Activated CD4-positive, alpha-beta T cell treated with anti-CD3 and anti-CD28 coated beads, Interleukin-10, Interleukin-2, amounts not matched to agents 100 ng/mL and 50 ng/mL, durations not matched to agents 16 hours and 8 hours (primary cell): ENCODE measurements at regions not wholly inside any gene's neighbourhood (a gene's known extent, or its start where the extent isn't known, plus 50 kb on each side); places are given as distances from the start of the nearest gene placed in this dataset.

Experiments
- DNase-seq: peaks from one replicate; pipeline ENCODE4 v3.0.0-alpha.2; 2020

- DNase-seq: no peak
Measured at GRCh38 chr3:124453189-124453588, 277.1 kb upstream of the UMPS start.

GRCh38 chr3:124455891-124456290, 274.4 kb upstream of the UMPS start:
- no peak for DNase-seq

DNA sequence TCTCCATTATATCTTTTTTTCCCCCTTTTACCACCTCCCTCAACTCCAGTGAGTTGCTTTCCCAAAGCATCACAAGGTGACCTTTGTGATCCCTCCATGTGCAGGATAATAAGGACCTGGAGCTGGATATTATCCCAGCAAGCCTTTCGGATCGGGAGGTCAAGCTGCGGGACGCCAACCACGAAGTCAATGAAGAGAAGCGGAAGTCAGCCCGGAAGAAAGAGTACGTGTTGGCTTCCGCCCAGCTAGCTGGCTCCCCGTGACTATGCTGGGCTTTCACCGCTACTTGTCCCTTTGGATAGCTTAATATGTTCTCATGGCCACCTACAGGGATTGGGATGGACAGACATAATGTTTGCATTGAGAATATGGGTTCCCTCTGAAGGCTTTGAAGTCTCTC, 273.7 kb upstream of the UMPS start:
- no peak for DNase-seq

DNA sequence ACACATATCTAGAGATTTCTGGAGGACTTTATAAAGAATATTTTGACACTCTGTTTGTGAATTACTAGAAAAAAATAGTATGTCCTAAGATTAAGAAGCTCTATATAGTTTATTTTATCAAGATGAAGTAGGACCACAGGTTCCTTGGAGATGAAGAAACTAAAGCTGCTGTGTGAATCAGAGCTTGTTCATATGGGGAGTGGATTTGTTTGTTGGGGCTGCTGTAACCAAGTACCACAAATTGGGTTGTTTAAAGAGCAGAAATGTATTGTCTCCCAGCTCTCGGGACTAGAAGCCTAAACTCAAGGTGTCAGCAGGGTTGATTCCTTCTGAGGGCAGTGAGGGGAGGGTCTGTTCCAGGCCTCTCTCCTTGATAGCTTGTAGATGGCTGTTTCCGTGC, 270.6 kb upstream of the UMPS start:
- no peak for DNase-seq

GRCh38 chr3:124461126-124461525, 269.1 kb upstream of the UMPS start:
- no peak for DNase-seq

DNA sequence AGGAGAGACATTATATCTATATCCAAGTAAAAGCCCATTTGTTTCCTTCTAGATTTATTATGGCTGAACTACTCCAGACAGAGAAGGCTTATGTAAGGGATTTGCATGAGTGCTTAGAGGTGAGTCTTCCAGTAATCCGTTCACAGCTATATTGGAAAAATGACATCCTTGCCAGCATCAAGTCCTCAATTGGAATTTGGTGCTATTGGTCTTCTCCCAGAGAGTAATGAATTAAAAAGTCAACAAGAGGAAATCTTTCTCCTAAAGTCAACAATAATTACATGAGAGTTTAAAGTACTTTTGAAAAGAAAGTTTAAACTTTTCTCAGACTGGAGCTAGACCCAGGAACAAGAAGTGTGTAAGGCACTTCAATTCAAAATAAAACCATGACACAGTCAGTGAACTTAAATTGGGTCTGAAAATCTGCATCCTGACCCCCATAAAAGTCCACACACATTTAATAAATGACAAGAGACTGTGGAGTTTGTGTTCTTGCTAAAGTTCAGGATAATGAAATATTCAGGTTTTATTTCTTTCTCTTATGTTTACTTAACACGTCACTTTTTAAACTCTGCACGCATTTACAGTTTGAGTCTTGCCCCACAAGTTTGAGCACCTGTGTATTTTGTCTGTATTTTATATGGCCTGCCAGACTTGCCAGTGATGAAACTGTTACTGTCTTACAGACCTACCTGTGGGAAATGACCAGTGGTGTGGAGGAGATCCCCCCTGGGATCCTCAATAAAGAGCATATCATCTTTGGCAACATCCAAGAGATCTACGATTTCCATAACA, 268.2 kb upstream of the UMPS start:
- no peak for DNase-seq

- DNase-seq: no peak
Measured at GRCh38 chr3:124463234-124463633, 267.0 kb upstream of the UMPS start.

- DNase-seq: peak; percentile 50
Measured at GRCh38 chr3:124467980-124468902, 262.0 kb upstream of the UMPS start.

- DNase-seq: no peak
Measured at GRCh38 chr3:124469555-124469954, 260.7 kb upstream of the UMPS start.

DNA sequence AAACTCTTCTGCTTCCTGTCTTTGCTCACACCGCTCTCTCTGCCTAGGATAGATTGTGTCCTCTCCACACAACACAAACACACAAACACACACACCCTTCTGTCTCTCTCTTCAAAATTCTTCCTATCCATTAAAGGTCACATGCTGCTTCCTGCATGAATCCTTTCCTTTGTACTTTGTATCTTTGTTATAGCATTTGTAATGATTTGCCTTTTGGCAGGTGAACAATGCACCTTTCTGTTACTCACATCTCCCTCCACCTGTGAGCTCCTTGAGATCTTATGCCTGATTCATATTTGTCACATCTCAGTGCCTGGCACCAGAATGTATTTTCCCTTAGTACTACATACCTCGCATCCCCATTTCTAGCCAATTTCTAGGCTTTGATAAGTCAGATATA, 251.4 kb upstream of the UMPS start:
- DNase-seq: no peak

DNA sequence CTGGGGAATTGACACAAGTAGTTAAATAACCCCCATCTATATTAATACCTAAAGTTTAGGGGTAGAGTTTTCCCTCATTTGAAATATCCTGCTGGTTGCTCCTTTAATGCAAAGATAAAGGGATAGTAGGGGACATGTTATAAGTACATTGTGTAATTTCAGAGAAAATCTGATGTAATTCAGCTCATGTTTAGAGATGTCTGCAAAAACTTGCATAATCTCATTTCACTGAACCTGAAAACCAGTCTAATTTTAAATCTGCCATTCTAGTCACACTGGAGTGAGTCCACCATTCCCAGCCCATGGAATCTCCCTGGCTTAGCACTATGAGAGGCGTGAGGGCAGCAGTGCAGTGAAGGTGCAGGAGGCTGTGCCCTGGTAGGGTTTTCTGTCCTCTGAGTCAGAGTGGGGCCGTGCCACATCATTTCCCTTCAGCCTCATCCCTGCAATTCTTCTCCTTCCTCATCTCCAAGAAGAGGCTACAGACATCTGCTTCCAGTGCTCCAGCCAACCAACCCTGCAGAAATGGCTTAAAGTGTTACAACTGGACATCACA, 246.3 kb upstream of the UMPS start:
- DNase-seq: no peak

DNA sequence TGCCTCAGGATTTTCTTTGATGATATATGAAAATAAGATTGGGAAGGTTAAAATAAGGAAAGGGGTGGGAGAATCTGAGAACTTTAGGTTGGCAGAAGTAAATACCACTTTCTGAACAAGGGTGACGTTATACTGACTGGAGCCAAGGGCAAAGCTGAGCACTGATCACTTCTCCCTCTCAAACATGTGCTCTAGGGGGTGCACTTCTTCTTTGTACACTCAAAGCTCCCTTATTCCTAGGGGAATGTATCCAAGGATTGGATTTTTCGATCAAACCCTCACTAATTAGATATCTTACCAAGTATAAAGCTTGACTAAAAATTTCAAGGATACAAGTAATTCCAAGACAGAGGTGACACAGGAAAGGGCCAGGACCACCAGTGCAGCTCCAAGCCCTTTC, 243.9 kb upstream of the UMPS start:
- no peak for DNase-seq

GRCh38 chr3:124489506-124489905, 240.7 kb upstream of the UMPS start:
- DNase-seq: no peak

DNA sequence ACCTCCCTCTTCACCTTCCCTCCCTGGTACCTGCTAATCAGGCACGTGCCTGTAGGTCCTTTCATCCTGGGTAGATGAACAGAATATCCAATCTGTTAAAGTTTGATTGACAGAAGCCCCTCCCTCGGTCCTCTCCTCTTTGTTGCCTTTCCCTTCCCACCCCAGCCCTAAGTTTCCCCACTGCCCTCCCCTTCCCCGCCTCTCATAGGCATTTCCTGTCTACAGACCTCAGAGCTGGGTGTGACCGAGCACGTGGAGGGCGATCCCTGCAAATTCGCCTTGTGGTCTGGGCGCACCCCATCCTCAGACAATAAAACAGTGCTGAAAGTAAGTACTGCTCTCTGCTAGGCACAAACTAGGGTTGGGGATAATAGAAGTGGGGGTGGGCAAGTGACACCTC, 239.2 kb upstream of the UMPS start:
- DNase-seq: no peak

DNA sequence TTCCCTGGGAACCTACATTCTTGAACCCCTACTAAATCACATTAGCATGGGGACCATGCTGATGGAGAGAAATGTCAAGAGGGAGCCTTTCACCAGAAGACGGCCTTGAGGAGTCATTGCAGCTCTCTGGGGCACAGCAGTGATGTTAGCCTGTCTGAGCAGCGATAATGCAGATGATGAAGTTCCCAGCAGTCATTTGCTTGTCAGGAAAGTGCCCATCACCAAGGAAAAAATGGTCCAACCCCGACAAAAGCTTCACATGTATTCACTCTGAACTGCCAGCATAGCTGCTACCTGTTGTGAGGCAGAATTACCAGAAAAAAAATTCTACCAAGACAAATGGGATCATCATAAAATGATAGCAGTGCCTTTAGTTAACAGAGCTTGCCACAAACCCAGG, 238.4 kb upstream of the UMPS start:
- no peak for DNase-seq

DNA sequence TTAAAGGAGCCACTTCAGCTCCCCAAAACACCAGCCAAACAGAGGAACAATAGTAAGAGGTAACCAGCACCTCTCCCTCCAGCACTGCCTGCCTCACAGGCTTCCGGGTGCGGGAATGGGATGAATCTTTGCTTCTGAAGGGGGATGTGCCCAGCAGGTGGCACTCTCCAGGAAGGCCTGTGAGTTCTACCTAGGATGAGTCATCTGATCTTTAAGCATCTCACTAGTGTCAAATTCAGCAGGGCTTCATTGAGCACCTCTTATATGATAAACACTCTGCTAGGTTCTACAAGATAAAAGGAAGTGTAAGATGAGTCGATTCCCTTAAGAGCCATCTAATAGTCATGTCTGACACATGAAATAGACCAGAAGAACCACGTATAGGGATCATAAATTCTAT, 237.4 kb upstream of the UMPS start:
- DNase-seq: peak; percentile 15

DNA sequence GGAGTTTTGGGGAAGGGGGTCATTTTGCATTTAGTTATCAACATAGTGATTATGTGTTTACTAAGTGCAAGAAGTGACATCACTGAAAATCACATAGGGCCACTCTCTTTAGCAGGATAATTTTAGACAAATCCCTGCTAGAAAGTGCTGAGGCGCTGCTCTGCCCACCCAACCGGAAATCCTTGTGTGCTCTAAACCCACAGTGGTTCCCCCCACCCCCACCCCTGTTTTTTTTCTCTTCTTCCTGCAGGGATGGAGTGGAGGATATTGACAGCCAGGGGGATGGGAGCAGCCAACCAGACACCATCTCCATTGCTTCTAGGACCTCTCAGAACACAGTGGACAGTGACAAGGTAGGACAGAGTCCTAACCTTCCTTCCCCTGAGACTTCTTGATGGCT, 234.2 kb upstream of the UMPS start:
- no peak for DNase-seq

DNA sequence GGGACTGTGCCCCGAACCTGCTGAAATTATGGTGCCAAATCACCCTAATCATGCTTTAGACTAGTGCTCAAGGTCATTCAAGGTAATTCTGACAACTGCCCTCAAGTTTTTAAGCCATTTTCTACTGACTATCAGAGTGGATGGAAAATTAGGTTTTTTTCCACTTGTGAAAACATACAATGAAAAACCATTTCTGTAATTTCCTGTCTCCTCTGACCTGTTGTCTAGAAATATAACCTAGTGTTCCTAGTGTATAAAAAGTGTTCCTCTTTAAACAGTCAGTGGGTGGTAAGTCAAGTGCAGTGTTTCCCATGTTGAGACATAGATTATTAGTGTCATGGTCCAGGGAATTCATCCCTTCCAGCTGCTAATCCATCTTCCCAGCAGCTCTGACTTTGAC, 232.8 kb upstream of the UMPS start:
- no peak for DNase-seq

DNA sequence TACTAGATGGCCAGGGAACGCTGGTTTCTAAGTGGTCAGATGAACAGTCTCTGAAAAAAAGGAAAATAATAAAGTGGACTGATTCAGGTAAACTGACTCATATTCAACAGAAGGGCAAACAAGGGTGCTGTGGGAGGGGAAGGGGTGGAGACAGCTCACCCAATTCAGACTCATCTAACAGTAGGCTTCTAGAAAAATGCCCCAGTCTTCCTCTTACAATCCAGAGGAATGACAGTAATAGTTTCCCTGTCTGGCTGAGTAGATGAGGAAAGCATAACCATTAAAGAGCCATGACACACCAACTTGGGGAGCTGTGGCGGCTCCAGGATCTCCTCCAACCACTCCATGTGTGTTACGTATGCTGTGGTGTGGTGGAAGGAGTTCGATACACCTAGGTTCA, 231.4 kb upstream of the UMPS start:
- no peak for DNase-seq

DNA sequence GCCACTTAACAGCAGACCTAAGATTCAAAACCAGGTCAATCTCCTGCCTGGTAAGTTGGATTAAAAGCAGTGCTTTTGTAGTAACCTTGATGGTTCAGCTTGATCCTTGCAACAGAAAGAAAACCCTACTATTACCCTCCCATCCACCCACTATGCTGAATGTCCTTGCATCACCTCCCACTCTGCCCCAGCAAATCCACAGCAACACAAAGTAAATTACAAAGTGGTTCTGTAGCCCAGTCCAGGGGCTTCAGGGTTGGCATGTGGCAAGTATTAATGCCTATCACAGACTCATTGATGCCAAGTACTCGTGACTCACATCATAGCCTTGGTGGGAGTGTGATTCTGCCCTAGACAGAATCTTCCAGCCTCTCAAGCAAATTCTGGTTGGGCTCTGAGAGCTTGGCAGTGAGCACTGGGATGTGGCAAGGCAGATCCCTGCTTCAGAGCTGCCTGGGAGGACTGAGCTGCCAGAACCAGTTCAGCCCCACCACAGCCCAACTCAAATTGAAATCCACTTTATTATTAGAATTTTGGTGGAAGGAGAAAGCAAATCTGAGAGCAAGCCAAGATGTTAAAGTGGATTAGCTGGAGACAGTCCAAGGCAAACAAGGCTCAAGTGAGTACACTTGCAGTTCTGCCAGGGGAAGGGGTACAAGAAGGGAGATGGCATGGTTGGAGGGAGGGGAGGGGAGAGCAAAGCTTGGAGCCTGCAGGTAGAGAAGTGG, 225.8 kb upstream of the UMPS start:
- no peak for DNase-seq

GRCh38 chr3:124509884-124510283, 220.4 kb upstream of the UMPS start:
- DNase-seq: no peak

DNA sequence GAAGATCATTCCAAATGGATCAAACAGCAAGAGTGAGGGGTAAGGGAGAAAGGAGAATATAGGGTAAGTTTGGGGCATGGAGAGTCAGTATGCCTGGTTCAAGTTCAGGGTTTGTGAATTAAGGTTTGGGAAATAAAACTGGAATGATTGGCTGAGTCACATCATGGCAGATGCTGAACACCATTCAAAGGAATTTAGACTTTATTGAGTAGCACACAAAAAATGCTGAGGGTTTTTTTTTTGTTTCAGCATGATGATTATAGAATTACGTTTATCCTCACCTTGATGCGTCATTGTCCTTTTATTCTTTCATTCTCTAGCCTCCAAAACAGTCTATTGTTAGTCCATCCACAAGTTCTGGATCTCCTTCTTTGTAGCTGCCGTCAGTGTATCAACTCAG, 220.0 kb upstream of the UMPS start:
- no peak for DNase-seq
